ENCODE measurements at regions not wholly inside any gene's neighbourhood (a gene's known extent, or its start where the extent isn't known, plus 50 kb on each side); places are given as distances from the start of the nearest gene placed in this dataset.

- intact Hi-C loops (cut with DNase I): no loop called here
- no peak for DNase-seq
Observed at GRCh38 chr4:106691749-106692148, 323.2 kb upstream of the GIMD1 start.

DNA sequence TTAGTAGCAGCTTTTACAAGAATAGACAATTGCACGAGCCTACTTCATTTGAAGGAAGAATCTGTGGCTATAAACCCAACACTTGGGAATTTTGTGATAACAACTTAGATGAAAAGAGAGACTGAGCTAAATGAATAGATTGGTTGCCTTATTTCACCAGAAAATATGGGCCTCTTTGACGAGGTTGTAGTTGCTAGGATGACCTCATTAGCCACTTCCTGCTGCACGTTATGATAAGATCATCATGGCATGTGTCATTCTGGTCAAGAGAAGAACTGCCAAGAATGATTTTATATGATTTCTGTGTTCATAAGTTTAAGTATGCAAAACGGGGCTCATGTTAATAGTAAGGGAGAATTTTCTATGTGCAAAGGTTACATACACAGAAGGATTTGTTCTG, 321.9 kb upstream of the GIMD1 start:
- DNase-seq: no peak
- intact Hi-C loops (cut with DNase I): no loop called here

DNA sequence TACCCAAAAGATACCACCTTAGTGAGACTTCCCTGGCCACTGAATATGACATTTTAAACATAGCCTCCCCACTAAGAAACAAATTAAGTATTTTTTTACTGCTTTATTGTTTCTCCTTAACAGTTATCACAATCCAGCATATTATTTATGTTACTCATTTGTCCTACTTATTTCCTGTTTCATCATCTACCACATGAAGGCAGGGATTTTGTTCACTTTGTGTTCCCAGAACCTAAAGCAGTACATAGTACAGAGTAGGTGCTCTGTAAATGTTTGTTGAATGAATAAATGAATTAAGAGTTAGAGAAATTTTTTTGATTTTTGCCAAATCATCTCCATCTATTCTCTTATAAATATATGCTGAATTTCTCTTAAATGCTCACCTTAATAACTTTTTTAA, 318.4 kb upstream of the GIMD1 start:
- intact Hi-C loops (cut with DNase I): no loop called here
- DNase-seq: no peak

GRCh38 chr4:106681381-106681921, 312.9 kb upstream of the GIMD1 start:
- DNase-seq: peak in 1 of 42 donors; percentile 2
- intact Hi-C loops (cut with DNase I): no loop called here

GRCh38 chr4:106679063-106679462, 310.5 kb upstream of the GIMD1 start:
- intact Hi-C loops (cut with DNase I): no loop called here
- no peak for DNase-seq

- intact Hi-C loops (cut with DNase I): no loop called here
- DNase-seq: no peak
Observed at GRCh38 chr4:106677213-106677612, 308.6 kb upstream of the GIMD1 start.

DNA sequence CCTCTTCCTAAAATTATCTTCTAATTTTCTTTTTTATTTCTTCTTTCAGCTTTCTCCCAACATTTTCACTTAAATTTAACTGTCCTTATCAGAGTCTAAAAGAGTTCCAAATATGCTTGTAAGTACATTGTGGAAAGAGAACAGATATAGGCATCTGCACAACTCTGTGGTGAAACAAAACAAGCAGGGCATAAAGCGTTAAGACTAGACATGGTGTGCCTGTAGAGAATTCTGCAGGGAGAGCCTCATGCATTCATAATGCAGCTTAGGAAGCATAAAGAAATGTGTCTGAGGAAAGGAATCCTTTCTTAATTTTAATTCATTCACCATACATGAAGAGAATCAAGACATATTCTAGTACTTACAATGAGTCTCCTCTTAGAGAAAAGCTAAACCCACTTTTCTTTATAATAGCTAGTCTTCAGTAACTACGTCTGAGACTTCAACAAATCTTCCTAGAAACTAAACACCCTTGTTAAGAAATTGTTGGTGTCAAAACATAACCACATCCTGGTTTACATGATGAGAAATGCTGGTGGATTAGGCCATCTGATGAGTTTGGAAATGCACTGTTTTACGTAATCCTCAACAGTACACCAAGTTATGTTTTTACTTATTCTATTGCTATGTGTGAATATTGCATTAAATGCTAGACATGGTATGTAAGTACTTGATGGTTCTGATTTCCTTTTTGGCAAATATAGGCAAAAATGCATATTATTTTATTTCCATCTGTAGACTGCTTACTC, 307.8 kb upstream of the GIMD1 start:
- DNase-seq: no peak
- intact Hi-C loops (cut with DNase I): no loop called here

- intact Hi-C loops (cut with DNase I): no loop called here
- DNase-seq: no peak
Observed at GRCh38 chr4:106671716-106672115, 303.1 kb upstream of the GIMD1 start.

GRCh38 chr4:106670976-106671375, 302.4 kb upstream of the GIMD1 start:
- no peak for DNase-seq

DNA sequence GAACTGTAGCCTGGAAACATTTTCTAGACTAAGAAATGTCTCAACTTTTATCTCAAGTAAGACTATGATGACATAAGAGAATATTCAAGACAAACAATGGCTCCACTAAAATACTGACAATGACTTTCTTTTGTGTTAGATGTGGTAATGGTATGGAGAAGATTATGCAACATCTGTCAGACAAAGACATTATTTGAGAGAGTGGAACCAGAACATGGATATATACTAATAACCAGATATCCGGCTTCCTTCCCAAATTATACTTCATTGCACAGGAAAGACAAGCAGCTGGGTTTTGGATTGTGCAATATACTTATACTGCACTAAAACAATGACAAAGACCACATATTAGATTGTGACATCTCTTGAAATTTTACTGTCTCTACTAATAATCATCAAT, 290.8 kb upstream of the GIMD1 start:
- DNase-seq: no peak

More at GRCh38 chr4:106670976-106671375, 302.4 kb upstream of the GIMD1 start:
- intact Hi-C loops (cut with DNase I): no loop called here

DNA sequence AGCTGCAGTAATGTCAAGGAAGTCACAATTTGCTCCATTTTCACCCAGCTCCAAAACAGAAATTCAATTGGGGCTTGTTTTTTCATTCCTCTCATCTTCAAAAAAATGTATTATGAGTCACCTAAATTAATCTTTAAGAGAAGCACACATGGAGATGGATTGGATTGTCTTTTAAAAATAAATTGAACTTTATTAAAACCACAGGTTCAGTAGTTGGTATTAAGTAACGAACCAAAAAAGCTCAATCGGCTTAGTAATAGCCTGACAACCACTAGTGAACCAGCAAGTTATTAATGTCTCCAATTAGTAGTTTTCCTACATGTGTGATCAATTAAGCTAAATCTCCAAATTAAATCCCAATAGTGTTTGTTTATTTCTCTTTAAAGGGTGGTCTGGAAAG, 283.5 kb upstream of the GIMD1 start:
- intact Hi-C loops (cut with DNase I): no loop called here
- DNase-seq: no peak

More for the DNA sequence above, 290.8 kb upstream of the GIMD1 start:
- intact Hi-C loops (cut with DNase I): no loop called here

GRCh38 chr4:106650701-106651100, 282.1 kb upstream of the GIMD1 start:
- DNase-seq: no peak
- intact Hi-C loops (cut with DNase I): no loop called here

GRCh38 chr4:106647451-106647850, 278.9 kb upstream of the GIMD1 start:
- no peak for DNase-seq
- intact Hi-C loops (cut with DNase I): no loop called here

GRCh38 chr4:106629268-106629625, 260.7 kb upstream of the GIMD1 start:
- no peak for DNase-seq
- intact Hi-C loops (cut with DNase I): no loop called here

- intact Hi-C loops (cut with DNase I): no loop called here
- no peak for DNase-seq
Observed at GRCh38 chr4:106628586-106629267, 260.1 kb upstream of the GIMD1 start.

DNA sequence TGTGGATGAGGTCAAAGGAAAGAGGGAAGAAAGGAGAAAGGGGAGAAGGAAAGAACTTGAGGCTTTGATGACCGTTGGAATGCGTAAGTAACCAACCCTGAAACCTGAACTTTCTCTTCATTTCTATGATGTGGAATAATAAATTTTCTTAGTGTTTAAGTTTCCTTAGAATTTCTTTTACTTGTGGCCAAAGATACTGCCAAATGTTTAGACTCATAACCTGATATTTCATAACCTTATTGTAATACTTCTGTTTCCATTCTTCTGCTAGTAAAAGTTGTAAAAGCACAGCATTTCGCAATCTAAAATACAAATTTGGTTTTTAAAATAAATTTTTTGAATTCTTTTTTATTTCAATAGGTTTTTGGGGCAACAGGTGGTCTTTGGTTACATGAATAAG, 258.5 kb upstream of the GIMD1 start:
- no peak for DNase-seq
- intact Hi-C loops (cut with DNase I): no loop called here

DNA sequence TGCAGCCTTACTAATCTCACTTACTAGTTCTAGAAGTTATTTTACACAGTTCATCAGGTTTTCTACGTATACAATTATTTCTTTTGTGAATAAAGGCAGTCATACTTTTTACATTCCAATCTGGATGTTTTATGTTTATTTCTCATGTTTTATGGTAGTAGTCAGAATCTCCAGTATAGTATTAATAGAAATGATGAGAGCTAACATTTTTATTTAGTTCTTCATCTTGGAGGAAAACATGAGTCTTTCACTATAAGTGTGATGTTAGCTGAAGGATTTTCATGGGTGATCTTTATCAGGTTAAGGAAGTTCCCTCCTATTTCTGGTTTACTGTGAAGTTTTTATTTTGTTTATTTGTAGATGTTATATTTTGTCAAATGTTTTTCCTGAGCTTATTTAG, 256.1 kb upstream of the GIMD1 start:
- no peak for DNase-seq
- intact Hi-C loops (cut with DNase I): no loop called here

GRCh38 chr4:106618956-106619355, 250.4 kb upstream of the GIMD1 start:
- intact Hi-C loops (cut with DNase I): no loop called here
- no peak for DNase-seq

DNA sequence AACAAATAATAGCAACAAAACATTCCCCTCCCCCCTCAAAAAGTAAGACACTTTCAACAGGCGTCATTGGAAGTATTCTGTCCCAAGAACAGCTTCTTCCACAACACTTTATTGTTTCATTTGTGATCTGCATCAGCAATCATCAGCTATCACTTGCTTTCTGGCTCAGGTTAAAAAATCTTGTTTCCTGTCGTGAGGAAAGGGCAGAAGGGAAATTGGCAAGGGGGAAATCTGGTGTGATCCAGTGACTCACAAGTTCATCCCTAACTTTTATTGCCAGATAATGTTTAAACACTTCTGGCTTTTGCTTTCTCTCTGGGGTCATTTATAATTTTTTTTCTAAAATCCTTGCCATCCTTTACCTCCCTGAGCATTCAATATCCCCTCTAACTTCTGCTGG, 247.4 kb upstream of the GIMD1 start:
- intact Hi-C loops (cut with DNase I): no loop called here
- no peak for DNase-seq

DNA sequence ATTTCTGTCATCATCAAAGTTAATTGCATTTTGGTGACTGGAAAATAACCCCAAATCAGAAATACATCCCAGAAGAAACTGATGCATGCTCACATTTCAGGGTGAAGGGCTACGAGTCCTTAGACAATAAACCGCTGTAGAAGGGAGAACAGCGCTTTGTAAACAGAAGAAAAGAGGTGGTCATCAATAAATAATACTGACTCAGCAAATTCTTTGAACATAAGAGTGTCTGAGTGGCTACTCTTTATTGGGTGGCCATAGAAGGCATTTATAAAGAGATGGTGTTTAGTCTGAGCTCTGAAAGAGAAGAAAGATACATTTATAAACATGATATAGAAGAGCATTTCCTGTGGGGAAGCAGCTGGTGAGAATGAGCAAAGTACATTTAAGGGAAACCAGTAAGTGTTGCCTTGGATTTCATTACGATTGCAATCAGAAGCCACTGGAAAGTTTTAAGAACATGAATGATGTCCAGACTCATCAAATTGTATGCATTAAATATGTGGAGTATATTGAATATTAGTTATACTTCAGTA, 246.9 kb upstream of the GIMD1 start:
- DNase-seq: no peak
- intact Hi-C loops (cut with DNase I): no loop called here

DNA sequence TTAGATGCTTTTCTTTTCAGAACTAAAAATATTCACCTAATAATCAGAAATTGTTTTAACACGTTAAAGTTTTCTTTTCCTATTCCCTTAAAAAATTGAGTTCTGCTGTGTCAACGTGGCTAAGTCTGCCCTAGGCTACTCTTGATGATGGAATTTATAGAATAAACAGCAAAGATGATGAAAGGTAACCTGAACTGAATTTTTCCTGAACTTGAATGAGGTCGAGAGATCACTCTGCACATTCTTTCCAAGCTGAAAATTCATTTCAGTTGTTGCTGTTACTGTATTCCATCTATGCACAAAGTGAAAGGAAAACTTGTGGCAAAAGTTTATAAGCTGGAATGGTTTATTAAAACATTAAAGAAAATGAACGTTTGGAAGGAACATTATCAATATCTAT, 245.9 kb upstream of the GIMD1 start:
- DNase-seq: no peak
- intact Hi-C loops (cut with DNase I): no loop called here
